ENCODE measurements at regions not wholly inside any gene's neighbourhood (a gene's known extent, or its start where the extent isn't known, plus 50 kb on each side); places are given as distances from the start of the nearest gene placed in this dataset.
A peak's percentile ranks its signal among the peaks of the same experiment; 100 is the strongest.
"Not testable (repeated sequence)": the region's sequence is repeated elsewhere in the genome, so short reads cannot be mapped to it uniquely, and the experiment has no call there.

GRCh38 chr1:94302497-94302896 is 65.1 kb upstream of the ARHGAP29 start:
- no peak for DNase-seq (ENCODE audit: low read depth)

GRCh38 chr1:94301186-94301585 is 63.8 kb upstream of the ARHGAP29 start:
- DNase-seq (ENCODE audit: low read depth): no peak

GRCh38 chr1:94300731-94301130 is 63.3 kb upstream of the ARHGAP29 start:
- no peak for DNase-seq (ENCODE audit: low read depth)

GRCh38 chr1:94299627-94300553 is 62.5 kb upstream of the ARHGAP29 start:
- peak; percentile 18 for DNase-seq (ENCODE audit: low read depth)

- DNase-seq (ENCODE audit: low read depth): peak; percentile 94
These were observed 61.5 kb upstream of the ARHGAP29 start for GRCh38 chr1:94298861-94299260.

GRCh38 chr1:94296018-94296417 is 58.6 kb upstream of the ARHGAP29 start:
- peak; percentile 90 for DNase-seq (ENCODE audit: low read depth)

- DNase-seq (ENCODE audit: low read depth): not testable (repeated sequence)
These were observed 55.6 kb upstream of the ARHGAP29 start for GRCh38 chr1:94292978-94293377.

- DNase-seq (ENCODE audit: low read depth): not testable (repeated sequence)
These were observed 51.9 kb upstream of the ARHGAP29 start for GRCh38 chr1:94289244-94289643.
